HepG2 (cell line): ENCODE measurements at regions not wholly inside any gene's neighbourhood (a gene's known extent, or its start where the extent isn't known, plus 50 kb on each side); places are given as distances from the start of the nearest gene placed in this dataset.

Experiments
- CEBPB ChIP-seq: IDR thresholded peaks from 2 replicates; pipeline ENCODE4 v1.6.1; 2011; ENCODE audit warnings: low read depth, low read length, improper control_type of control experiment, borderline replicate concordance
- CREB1 ChIP-seq, 2 experiments: fragments of 450-650 bp in 1 of 2; IDR thresholded peaks; 2 replicates each; pipeline ENCODE4 v1.6.1; 2016 to 2017; ENCODE audit warnings: control low read depth in 1 of 2, mild to moderate bottlenecking in 1 of 2, missing compliant biosample characterization in 1 of 2, missing genetic modification characterization in 1 of 2
- CTCF ChIP-seq: sonication (generic); formaldehyde crosslinking; IDR thresholded peaks from 2 replicates; pipeline ENCODE4 v1.5.0; 2020; ENCODE audit warnings: mild to moderate bottlenecking, missing genetic modification reagents, moderate library complexity
- EZH2 ChIP-seq: conservative IDR thresholded peaks from 2 replicates; pipeline ENCODE4 v1.6.1; 2012; ENCODE audit warnings: mild to moderate bottlenecking, low read depth, low read length, moderate library complexity
- KDM4B ChIP-seq: sonication (generic); formaldehyde crosslinking; IDR thresholded peaks from 2 replicates; pipeline ENCODE4 v1.4.0; 2020; ENCODE audit warnings: missing genetic modification reagents
- NR2F2 ChIP-seq: IDR thresholded peaks from 2 replicates; pipeline ENCODE4 v1.6.1; 2012; ENCODE audit warnings: low read depth, inconsistent platforms, borderline replicate concordance
- PHB2 ChIP-seq: fragments of 450-650 bp; IDR thresholded peaks from 2 replicates; pipeline ENCODE4 v1.6.1; 2018; ENCODE audit not compliant: partially characterized antibody
- STAT6 ChIP-seq: sonication (generic); formaldehyde crosslinking; IDR thresholded peaks from 2 replicates; pipeline ENCODE4 v1.4.0; 2020; ENCODE audit warnings: missing genetic modification reagents, mild to moderate bottlenecking, borderline replicate concordance
- ZBED4 ChIP-seq: sonication (generic); formaldehyde crosslinking; IDR thresholded peaks from 2 replicates; pipeline ENCODE4 v1.4.0; 2020; ENCODE audit warnings: missing genetic modification reagents, borderline replicate concordance
- ZEB1 ChIP-seq: IDR thresholded peaks from 2 replicates; pipeline ENCODE4 v1.6.1; 2012; ENCODE audit warnings: mild to moderate bottlenecking, low read depth, inconsistent platforms; ENCODE audit not compliant: insufficient replicate concordance
- ZFP62 ChIP-seq: sonication (generic); formaldehyde crosslinking; IDR thresholded peaks from 2 replicates; pipeline ENCODE4 v1.4.0; 2020; ENCODE audit warnings: missing genetic modification reagents
- ZNF275 ChIP-seq: sonication (generic); formaldehyde crosslinking; IDR thresholded peaks from 2 replicates; pipeline ENCODE4 v1.8.0; 2022; ENCODE audit warnings: missing genetic modification reagents, mild to moderate bottlenecking, inconsistent platforms, borderline replicate concordance
- ZNF383 ChIP-seq: sonication (generic); formaldehyde crosslinking; IDR thresholded peaks from 2 replicates; pipeline ENCODE4 v1.4.0; 2020; ENCODE audit warnings: missing genetic modification reagents, mild to moderate bottlenecking, borderline replicate concordance
- ZSCAN22 ChIP-seq: sonication (generic); formaldehyde crosslinking; IDR thresholded peaks from 2 replicates; pipeline ENCODE4 v1.4.0; 2020; ENCODE audit warnings: mild to moderate bottlenecking, missing genetic modification reagents

GRCh38 chr6:82013561-82014530 is 233.7 kb downstream of the IBTK start:
- TF ChIP-seq STAT6 (CRISPR knock-in tag) = no peak
- TF ChIP-seq CTCF (CRISPR knock-in tag) = no peak
- TF ChIP-seq ZSCAN22 = no peak
- no peak for TF ChIP-seq ZNF383 (CRISPR knock-in tag)
- TF ChIP-seq KDM4B (CRISPR knock-in tag) = no peak
- TF ChIP-seq ZEB1 = no peak
- no peak for TF ChIP-seq ZNF275
- TF ChIP-seq PHB2 = no peak
- no peak for TF ChIP-seq NR2F2
- TF ChIP-seq CEBPB = no peak
- no peak for TF ChIP-seq EZH2
- TF ChIP-seq ZBED4 (CRISPR knock-in tag) = no peak
- TF ChIP-seq CREB1 (IDR thresholded peaks at IDR 0.05) = no peak
- no peak for TF ChIP-seq CREB1 (CRISPR knock-in tag; IDR thresholded peaks at IDR 0.05)
- no peak for TF ChIP-seq ZFP62
